ENCODE measurements at regions not wholly inside any gene's neighbourhood (a gene's known extent, or its start where the extent isn't known, plus 50 kb on each side); places are given as distances from the start of the nearest gene placed in this dataset.

- TF ChIP-seq POLR2A (IDR thresholded peaks at IDR 0.05): no peak
- TF ChIP-seq, protein P1, sequence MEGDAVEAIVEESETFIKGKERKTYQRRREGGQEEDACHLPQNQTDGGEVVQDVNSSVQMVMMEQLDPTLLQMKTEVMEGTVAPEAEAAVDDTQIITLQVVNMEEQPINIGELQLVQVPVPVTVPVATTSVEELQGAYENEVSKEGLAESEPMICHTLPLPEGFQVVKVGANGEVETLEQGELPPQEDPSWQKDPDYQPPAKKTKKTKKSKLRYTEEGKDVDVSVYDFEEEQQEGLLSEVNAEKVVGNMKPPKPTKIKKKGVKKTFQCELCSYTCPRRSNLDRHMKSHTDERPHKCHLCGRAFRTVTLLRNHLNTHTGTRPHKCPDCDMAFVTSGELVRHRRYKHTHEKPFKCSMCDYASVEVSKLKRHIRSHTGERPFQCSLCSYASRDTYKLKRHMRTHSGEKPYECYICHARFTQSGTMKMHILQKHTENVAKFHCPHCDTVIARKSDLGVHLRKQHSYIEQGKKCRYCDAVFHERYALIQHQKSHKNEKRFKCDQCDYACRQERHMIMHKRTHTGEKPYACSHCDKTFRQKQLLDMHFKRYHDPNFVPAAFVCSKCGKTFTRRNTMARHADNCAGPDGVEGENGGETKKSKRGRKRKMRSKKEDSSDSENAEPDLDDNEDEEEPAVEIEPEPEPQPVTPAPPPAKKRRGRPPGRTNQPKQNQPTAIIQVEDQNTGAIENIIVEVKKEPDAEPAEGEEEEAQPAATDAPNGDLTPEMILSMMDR (IDR thresholded peaks at IDR 0.05): no peak
- Histone ChIP-seq H3K27ac (no peak overlapping the region), H3K4me3 (replicated peaks in 1 of 3) (no peak overlapping the region), H3K9me3 (no peaks in the 10 kb centered on the region), H3K27me3 (no peaks in the 10 kb centered on the region), H3K36me3 (no peaks in the 10 kb centered on the region), H3K4me1 (no peaks in the 10 kb centered on the region)
- 92 to 97% methylated on average over 1 of the region's 1 CpG for WGBS, 2 donors
- no peak for DNase-seq
- intact Hi-C loops (cut with DNase I): no loop called here
Measured at GRCh38 chr4:100754751-100755150, 236.9 kb upstream of the EMCN start.

DNA sequence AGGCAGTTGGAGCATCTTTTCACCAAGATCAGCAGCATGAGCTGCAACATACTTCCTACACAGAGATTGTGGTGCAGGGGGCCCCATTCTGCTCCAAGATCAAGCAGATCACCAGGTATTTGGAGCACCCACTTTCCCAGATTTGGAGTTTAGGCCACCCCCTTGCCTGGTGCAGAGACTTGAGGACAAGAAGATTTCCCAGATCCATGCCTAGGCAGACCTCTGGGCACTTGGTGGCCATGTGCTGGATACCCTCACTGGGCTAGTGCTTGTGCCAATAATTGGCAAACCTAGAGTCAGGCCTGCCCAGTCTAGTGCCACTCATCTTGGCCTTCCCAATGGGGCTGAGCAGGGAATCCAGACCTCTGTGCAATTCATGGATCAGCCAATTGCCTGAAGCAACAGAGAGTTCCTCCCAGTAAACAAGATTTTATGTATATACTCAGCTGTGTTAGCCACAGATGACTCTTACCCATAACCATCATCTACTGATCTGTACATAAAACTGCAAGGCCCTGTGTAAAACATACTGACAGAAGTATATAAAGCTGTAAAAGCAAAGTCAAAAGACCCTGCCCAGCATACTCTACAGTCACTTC lies 228.4 kb upstream of the EMCN start:
- H3K27me3 ChIP-seq: no peaks in the 10 kb centered on the region
- no peaks in the 10 kb centered on the region for H3K4me1 ChIP-seq
- no peak for DNase-seq
- no peak overlapping the region for H3K27ac ChIP-seq
- H3K36me3 ChIP-seq: no peaks in the 10 kb centered on the region
- TF ChIP-seq, protein P1 (IDR thresholded peaks at IDR 0.05): no peak
- TF ChIP-seq POLR2A (IDR thresholded peaks at IDR 0.05): no peak
- intact Hi-C loops (cut with DNase I): no loop called here
- no peaks in the 10 kb centered on the region for H3K9me3 ChIP-seq
- H3K4me3 ChIP-seq (replicated peaks in 1 of 3): no peak overlapping the region

DNA sequence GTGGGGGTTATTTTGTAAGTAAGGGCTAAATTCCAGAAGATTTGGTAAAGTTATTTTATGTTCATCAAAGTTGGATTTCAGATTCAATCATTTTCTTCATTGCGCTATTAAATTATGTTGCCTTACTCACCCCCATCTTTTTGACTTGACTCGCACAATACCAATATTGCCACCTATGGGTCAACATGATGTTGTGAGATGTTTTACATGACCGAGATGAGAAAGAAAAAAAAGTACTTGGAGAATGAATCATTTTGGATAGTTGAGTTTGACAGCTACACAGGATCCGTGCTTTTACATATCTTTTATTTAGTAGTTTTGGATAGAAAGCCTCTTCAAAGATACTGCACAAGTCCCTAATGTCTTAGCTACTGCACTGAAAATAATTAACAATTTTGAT lies 224.2 kb upstream of the EMCN start:
- Histone ChIP-seq H3K36me3 (no peaks in the 10 kb centered on the region), H3K27me3 (no peaks in the 10 kb centered on the region), H3K27ac (no peak overlapping the region), H3K9me3 (no peaks in the 10 kb centered on the region), H3K4me1 (no peaks in the 10 kb centered on the region), H3K4me3 (replicated peaks in 1 of 3) (no peak overlapping the region)
- TF ChIP-seq, protein P1 (IDR thresholded peaks at IDR 0.05): peak in 3 of 6 experiments; percentile 21 to 36 (median 27)
- no peak for TF ChIP-seq POLR2A (IDR thresholded peaks at IDR 0.05)
- no peak for DNase-seq
- 56 to 64% methylated on average over 4 of the region's 4 CpGs for WGBS, 2 donors
- intact Hi-C loops (cut with DNase I): no loop called here

DNA sequence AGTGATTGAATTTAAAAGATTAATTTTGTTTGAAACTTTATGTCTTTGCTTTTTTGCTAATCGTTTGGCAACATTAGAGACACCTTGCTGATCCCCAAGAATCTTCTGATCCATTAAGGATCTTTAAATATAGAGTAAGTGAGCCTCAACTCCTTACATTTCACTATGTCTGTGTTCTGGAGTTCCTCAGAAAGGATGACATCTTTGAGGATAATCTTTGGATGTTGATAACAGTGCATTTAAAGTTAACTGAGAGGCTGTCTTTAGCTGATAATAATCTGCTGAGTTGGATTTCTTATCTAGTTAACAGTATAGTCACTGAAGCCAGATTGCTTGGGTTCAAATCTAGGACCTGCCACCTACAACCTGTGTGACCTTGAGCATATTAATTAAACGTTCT lies 221.6 kb upstream of the EMCN start:
- no peak overlapping the region for H3K27ac ChIP-seq
- H3K36me3 ChIP-seq: no peaks in the 10 kb centered on the region
- WGBS, 2 donors: 63 to 78% methylated on average over 2 of the region's 2 CpGs
- no peaks in the 10 kb centered on the region for H3K4me1 ChIP-seq
- H3K9me3 ChIP-seq: no peaks in the 10 kb centered on the region
- H3K4me3 ChIP-seq (replicated peaks in 1 of 3): no peak overlapping the region
- no peak for DNase-seq
- H3K27me3 ChIP-seq: no peaks in the 10 kb centered on the region
- intact Hi-C loops (cut with DNase I): no loop called here
- TF ChIP-seq, protein P1 (IDR thresholded peaks at IDR 0.05): no peak
- no peak for TF ChIP-seq POLR2A (IDR thresholded peaks at IDR 0.05)

DNA sequence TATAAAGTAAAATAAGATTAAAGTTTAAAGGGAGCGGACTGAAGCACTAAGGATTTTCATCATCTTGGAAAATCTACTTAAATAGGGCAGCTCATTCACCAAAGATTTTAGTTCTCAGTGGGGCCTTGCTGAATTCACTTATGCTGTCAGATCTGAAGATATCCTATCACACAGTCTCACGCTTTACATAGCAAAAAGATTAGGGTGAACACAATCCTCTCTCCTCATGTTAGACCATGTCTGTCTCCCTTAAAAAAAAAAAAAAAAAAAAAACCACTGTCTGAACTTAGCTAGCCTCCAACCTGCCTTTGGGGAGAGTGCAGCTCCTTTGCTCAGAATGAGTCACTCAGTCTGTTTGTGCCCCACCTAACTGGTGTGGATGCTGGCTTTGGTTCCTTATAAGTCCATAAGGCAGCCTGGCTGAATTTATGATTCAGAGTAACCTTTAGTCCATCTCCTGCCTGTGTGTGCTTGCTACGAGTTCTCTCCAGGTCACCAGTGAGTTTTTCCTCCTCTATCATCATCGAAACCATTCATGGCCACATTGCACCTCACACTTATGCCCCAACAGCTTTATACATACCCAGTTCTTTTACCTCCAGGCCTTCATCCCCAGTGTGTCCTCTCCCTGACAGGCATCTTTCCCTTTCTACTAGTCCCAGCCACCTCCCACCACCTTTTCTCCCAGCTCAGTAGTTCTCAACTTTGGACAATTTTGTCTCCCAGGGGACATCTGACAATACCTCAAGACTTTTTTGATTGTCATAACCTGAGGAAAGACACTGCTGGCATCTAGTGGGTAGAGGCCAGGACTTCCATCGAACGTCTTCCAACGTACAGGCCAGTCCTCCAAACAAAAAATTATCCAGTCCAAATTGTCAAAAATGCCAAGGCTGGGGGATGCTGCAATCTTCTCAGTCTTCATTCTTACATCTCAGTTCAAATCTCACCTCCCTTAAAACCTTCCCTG lies 220.7 kb upstream of the EMCN start:
- WGBS, 2 donors: 77 to 82% methylated on average over 7 of the region's 7 CpGs
- Histone ChIP-seq H3K36me3 (no peaks in the 10 kb centered on the region), H3K4me3 (replicated peaks in 1 of 3) (no peak overlapping the region), H3K4me1 (no peaks in the 10 kb centered on the region), H3K9me3 (no peaks in the 10 kb centered on the region), H3K27ac (no peak overlapping the region), H3K27me3 (no peaks in the 10 kb centered on the region)
- no peak for DNase-seq
- TF ChIP-seq, protein P1 (IDR thresholded peaks at IDR 0.05): no peak
- TF ChIP-seq POLR2A (IDR thresholded peaks at IDR 0.05): no peak
- intact Hi-C loops (cut with DNase I): no loop called here

Measured in thyroid gland (tissue), 4 donors.